AG09319 (cell line): ENCODE measurements at regions not wholly inside any gene's neighbourhood (a gene's known extent, or its start where the extent isn't known, plus 50 kb on each side); places are given as distances from the start of the nearest gene placed in this dataset.

ENCODE experiments used
- DNase-seq: peaks from one replicate; pipeline ENCODE4 v3.0.0-alpha.2; 2010; ENCODE audit warnings: low read depth; ENCODE audit errors: extremely low read depth
- TF ChIP-seq, protein P1 (sequence below): IDR thresholded peaks from 2 replicates; pipeline ENCODE4 v1.5.1; 2011; ENCODE audit warnings: low read depth, mild to moderate bottlenecking, inconsistent platforms, low read length, moderate library complexity

DNA sequence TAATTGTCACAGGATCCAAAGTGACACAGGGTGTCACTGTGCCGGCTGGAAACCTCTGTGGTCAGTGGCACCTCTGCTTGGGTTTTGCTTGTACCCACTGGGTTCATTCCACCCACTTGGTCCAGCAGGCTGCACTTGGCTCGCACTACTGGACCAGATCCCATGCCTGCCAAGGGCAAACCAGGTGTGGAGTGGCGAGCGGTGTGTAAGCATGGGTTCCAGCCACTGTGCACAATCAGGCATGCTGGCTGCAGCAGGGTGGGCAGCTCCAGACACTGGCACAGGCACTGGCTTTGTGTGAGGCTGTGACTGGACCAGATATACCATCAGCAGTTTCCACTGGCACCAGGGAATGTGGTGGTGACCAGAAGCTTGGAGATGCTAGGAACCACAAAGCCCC lies 261.4 kb downstream of the KCNA4 start:
- DNase-seq, result no peak
- TF ChIP-seq, protein P1, sequence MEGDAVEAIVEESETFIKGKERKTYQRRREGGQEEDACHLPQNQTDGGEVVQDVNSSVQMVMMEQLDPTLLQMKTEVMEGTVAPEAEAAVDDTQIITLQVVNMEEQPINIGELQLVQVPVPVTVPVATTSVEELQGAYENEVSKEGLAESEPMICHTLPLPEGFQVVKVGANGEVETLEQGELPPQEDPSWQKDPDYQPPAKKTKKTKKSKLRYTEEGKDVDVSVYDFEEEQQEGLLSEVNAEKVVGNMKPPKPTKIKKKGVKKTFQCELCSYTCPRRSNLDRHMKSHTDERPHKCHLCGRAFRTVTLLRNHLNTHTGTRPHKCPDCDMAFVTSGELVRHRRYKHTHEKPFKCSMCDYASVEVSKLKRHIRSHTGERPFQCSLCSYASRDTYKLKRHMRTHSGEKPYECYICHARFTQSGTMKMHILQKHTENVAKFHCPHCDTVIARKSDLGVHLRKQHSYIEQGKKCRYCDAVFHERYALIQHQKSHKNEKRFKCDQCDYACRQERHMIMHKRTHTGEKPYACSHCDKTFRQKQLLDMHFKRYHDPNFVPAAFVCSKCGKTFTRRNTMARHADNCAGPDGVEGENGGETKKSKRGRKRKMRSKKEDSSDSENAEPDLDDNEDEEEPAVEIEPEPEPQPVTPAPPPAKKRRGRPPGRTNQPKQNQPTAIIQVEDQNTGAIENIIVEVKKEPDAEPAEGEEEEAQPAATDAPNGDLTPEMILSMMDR, result no peak

DNA sequence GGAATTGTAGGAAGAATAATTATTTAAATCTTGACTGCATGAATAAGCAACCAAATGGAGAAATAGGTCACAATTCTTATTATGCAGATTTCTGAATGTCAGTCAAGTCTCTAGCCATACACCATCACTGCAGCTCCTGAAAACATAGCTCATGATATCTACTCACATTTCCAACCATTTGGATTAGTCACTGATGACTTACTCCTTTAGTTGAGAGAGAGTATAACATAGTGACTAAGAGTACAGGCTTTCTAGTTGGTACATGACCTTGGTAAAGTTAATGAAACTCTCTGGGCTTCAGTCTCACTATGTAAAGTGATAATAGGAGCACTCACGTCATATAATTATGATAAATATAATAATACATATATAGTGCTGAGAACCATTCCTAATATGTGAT lies 265.2 kb downstream of the KCNA4 start:
- TF ChIP-seq, protein P1, result no peak
- DNase-seq, result no peak

DNA sequence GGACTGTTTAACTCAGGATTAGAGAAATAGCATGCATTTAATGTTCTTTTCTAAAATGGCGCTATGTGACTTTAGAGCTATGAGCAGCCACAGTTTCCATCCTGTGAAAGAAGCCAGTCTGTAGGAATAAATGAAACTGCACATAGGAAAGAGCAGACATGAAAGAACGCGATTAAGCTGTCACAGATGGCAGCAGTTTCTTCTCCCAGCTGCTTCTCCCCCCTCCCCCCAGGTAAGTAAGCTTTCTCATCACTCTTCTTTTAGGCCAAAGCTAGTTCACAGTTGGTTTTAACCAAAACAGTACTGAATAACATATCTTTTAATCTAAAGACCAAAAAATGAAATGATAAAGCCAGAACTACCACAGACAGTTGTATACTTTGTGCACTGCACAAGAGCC lies 266.4 kb downstream of the KCNA4 start:
- TF ChIP-seq, protein P1, result no peak
- no peak for DNase-seq

DNA sequence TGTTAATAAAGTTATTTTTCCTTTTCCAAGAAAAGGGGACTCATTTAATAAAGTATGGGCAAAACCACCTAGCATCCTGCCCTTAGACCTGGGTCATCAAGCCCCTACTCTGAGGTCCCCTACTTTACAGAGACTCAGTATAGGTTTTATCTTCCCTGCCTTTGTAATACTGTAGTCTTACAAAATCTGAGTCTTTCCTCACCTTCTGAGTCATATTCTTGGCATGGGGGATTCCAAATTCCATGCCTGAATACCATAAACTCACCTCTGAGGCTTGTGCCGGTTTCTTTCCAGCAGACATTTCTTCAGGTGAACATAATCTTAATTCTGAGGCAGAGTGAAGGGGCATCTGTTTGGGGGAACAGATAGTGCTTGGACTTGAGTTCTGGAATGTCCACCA lies 282.5 kb downstream of the KCNA4 start:
- DNase-seq, result no peak
- TF ChIP-seq, protein P1, result no peak

DNA sequence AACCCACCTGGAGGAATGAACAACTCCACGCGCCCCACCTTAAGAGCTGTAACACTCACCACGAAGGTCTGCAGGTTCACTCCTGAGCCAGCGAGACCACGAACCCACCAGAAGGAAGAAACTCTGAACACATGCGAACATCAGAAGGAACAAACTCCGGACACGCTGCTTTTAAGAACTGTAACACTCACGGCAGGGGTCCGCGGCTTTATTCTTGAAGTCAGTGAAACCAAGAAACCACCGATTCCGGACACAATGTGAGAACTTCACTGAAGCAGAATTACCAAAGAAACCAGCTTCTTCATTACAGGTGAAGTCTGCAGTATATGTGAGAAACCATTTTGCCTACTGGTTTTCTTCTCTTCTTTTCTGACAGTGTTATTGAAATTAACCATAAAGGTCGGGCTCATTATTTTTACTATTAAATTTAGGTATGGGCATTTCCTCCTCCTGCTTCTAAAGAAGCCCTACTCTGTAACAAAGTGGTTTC lies 303.0 kb downstream of the KCNA4 start:
- TF ChIP-seq, protein P1, result no peak
- DNase-seq, result no peak

DNA sequence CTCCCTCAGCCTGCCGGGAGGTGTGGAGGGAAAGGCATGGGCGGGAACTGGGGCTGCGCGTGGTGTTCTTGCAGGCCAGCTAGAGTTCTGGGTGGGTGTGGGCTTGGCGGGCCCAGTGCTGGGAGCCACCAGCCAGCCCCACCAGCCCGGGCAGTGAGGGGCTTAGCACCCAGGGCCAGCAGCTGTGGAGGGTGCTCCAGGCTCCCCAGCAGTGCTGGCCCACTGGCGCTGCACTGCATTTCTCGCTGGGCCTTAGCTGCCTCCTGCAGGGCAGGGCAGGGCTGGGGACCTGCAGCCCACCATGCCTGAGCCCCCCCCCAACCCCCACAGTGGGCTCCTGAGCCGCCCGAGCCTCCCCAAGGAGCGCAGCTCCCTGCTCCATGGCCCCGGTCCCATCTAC lies 304.2 kb downstream of the KCNA4 start:
- TF ChIP-seq, protein P1, result no peak
- no peak for DNase-seq

DNA sequence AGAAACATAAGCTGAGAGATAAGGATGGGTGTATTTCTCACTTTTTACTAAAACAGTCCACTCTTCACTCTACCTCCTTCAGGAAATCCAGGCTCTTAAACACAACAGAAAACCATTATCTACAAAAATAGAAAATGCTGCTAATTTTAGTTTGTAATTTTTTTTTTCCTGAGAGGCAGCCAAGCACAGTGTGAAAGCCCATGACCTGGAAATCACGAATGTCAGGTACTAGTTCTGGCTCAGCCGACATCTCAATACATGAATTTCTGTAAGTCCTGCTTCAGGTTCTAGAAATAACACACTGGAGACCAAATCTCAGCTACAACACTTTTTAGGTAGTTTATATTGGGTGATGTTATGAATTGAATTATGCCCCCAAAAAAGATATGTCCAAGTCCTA lies 308.9 kb downstream of the KCNA4 start:
- TF ChIP-seq, protein P1, result no peak
- DNase-seq, result no peak
